Head of caudate nucleus (tissue), 42 donors: ENCODE measurements at regions not wholly inside any gene's neighbourhood (a gene's known extent, or its start where the extent isn't known, plus 50 kb on each side); places are given as distances from the start of the nearest gene placed in this dataset.

ENCODE experiments used
- DNase-seq, 42 donors: peaks; one replicate each; pipeline versions ENCODE4 v3.0.0 to v3.0.0-alpha.2; 2020 to 2021; ENCODE audit warnings: mixed read lengths in 7 of 42
- intact Hi-C: fragments of 100-400 bp; cut with DNase I; formaldehyde crosslinking; loops from one replicate; pipeline ENCODE4 v1.15.0; 2022

- DNase-seq, result no peak
- intact Hi-C loops, result loop anchor here (5.0 kb wide), 1 partner anchor 149 kb away; no protein-coding TSS in a partner anchor
Measured at GRCh38 chr15:62606376-62607113, 436.0 kb upstream of the TPM1 start.

GRCh38 chr15:62607114-62607462 is 435.5 kb upstream of the TPM1 start:
- no peak for DNase-seq
- intact Hi-C loops, result loop anchor here (5.0 kb wide), 1 partner anchor 150 kb away; no protein-coding TSS in a partner anchor

- peak in 4 of 42 donors; percentile 23 to 35 (median 32) for DNase-seq
- intact Hi-C loops, result loop anchor here (5.0 kb wide), 1 partner anchor 150 kb away; no protein-coding TSS in a partner anchor
Measured at GRCh38 chr15:62607643-62608042, 434.9 kb upstream of the TPM1 start.

- DNase-seq, result peak in 22 of 42 donors; percentile 13 to 75 (median 38)
- intact Hi-C loops, result loop anchor here (5.0 kb wide), 1 partner anchor 151 kb away; no protein-coding TSS in a partner anchor
Measured at GRCh38 chr15:62608369-62608768, 434.2 kb upstream of the TPM1 start.

GRCh38 chr15:62610265-62610869 is 432.2 kb upstream of the TPM1 start:
- intact Hi-C loops, result no loop called here
- no peak for DNase-seq

GRCh38 chr15:62611002-62611401 is 431.5 kb upstream of the TPM1 start:
- DNase-seq, result no peak
- intact Hi-C loops, result no loop called here

GRCh38 chr15:62612183-62612733 is 430.3 kb upstream of the TPM1 start:
- intact Hi-C loops, result no loop called here
- no peak for DNase-seq

- no peak for DNase-seq
- intact Hi-C loops, result no loop called here
Measured at GRCh38 chr15:62612771-62613170, 429.8 kb upstream of the TPM1 start.

GRCh38 chr15:62616746-62617145 is 425.8 kb upstream of the TPM1 start:
- intact Hi-C loops, result no loop called here
- DNase-seq, result no peak

- intact Hi-C loops, result no loop called here
- DNase-seq, result no peak
Measured at GRCh38 chr15:62617741-62618140, 424.8 kb upstream of the TPM1 start.

GRCh38 chr15:62618432-62618831 is 424.1 kb upstream of the TPM1 start:
- intact Hi-C loops, result no loop called here
- no peak for DNase-seq

GRCh38 chr15:62618846-62619504 is 423.6 kb upstream of the TPM1 start:
- peak in 34 of 42 donors; percentile 19 to 78 (median 48) for DNase-seq
- intact Hi-C loops, result no loop called here

GRCh38 chr15:62619526-62619925 is 423.0 kb upstream of the TPM1 start:
- intact Hi-C loops, result no loop called here
- no peak for DNase-seq

- intact Hi-C loops, result no loop called here
- no peak for DNase-seq
Measured at GRCh38 chr15:62622775-62623174, 419.8 kb upstream of the TPM1 start.

GRCh38 chr15:62624547-62625378 is 417.8 kb upstream of the TPM1 start:
- intact Hi-C loops, result no loop called here
- peak in 4 of 42 donors; percentile 18 to 76 (median 35) for DNase-seq

GRCh38 chr15:62625429-62626033 is 417.0 kb upstream of the TPM1 start:
- DNase-seq, result peak in 3 of 42 donors; percentile 28 to 54 (median 36)
- intact Hi-C loops, result no loop called here

GRCh38 chr15:62626903-62627302 is 415.6 kb upstream of the TPM1 start:
- DNase-seq, result no peak
- intact Hi-C loops, result no loop called here

GRCh38 chr15:62631076-62631724 is 411.3 kb upstream of the TPM1 start:
- intact Hi-C loops, result no loop called here

More at GRCh38 chr15:62631076-62631724, 411.3 kb upstream of the TPM1 start:
- DNase-seq, result no peak
